ENCODE measurements at regions not wholly inside any gene's neighbourhood (a gene's known extent, or its start where the extent isn't known, plus 50 kb on each side); places are given as distances from the start of the nearest gene placed in this dataset.
"Not testable (repeated sequence)": the region's sequence is repeated elsewhere in the genome, so short reads cannot be mapped to it uniquely, and the experiment has no call there.

- Mint-ChIP-seq H3K9me3 (no peaks in the 10 kb centered on the region), H3K36me3 (ENCODE audit: low read depth) (no peaks in the 10 kb centered on the region), H3K27me3 (ENCODE audit: low read depth) (no peaks in the 10 kb centered on the region), H3K4me1 (no peaks in the 10 kb centered on the region), H3K4me3 (no peak overlapping the region), H3K27ac (ENCODE audit: unreplicated experiment) (no peak overlapping the region)
- TF ChIP-seq CTCF (conservative IDR thresholded peaks at IDR 0.05), result no peak
- DNase-seq (ENCODE audit: low read depth, low spot score), result no peak
Measured at GRCh38 chr10:130353928-130354572, 217.9 kb downstream of the GLRX3 start.

- Mint-ChIP-seq H3K27ac (ENCODE audit: unreplicated experiment) (no peak overlapping the region), H3K4me1 (no peaks in the 10 kb centered on the region), H3K9me3 (no peaks in the 10 kb centered on the region), H3K36me3 (ENCODE audit: low read depth) (no peaks in the 10 kb centered on the region), H3K4me3 (no peak overlapping the region), H3K27me3 (ENCODE audit: low read depth) (no peaks in the 10 kb centered on the region)
- no peak for TF ChIP-seq CTCF (conservative IDR thresholded peaks at IDR 0.05)
- DNase-seq (ENCODE audit: low read depth, low spot score), result no peak
Measured at GRCh38 chr10:130354573-130354954, 218.4 kb downstream of the GLRX3 start.

- DNase-seq (ENCODE audit: low read depth, low spot score), result no peak
- no peaks in the 10 kb centered on the region for H3K36me3 Mint-ChIP-seq (ENCODE audit: low read depth)
- no peaks in the 10 kb centered on the region for H3K27me3 Mint-ChIP-seq (ENCODE audit: low read depth)
- H3K4me1 Mint-ChIP-seq, result no peaks in the 10 kb centered on the region
- no peak overlapping the region for H3K4me3 Mint-ChIP-seq
- no peak for TF ChIP-seq CTCF (conservative IDR thresholded peaks at IDR 0.05)
- H3K27ac Mint-ChIP-seq (ENCODE audit: unreplicated experiment), result no peak overlapping the region
- H3K9me3 Mint-ChIP-seq, result no peaks in the 10 kb centered on the region
Measured at GRCh38 chr10:130354976-130355795, 219.0 kb downstream of the GLRX3 start.

GRCh38 chr10:130356429-130356828, 220.2 kb downstream of the GLRX3 start:
- H3K36me3 Mint-ChIP-seq (ENCODE audit: low read depth); H3K27me3 Mint-ChIP-seq (ENCODE audit: low read depth); H3K4me1 Mint-ChIP-seq; DNase-seq (ENCODE audit: low read depth, low spot score); H3K27ac Mint-ChIP-seq (ENCODE audit: unreplicated experiment); H3K4me3 Mint-ChIP-seq; H3K9me3 Mint-ChIP-seq: not testable (repeated sequence)

- no peak for TF ChIP-seq CTCF (conservative IDR thresholded peaks at IDR 0.05)
- no peak overlapping the region for H3K27ac Mint-ChIP-seq (ENCODE audit: unreplicated experiment)
- H3K36me3 Mint-ChIP-seq (ENCODE audit: low read depth), result no peaks in the 10 kb centered on the region
- H3K27me3 Mint-ChIP-seq (ENCODE audit: low read depth), result peaks cover 2% of the 10 kb centered on the region
- DNase-seq (ENCODE audit: low read depth, low spot score), result no peak
- H3K4me1 Mint-ChIP-seq, result no peaks in the 10 kb centered on the region
- H3K9me3 Mint-ChIP-seq, result no peaks in the 10 kb centered on the region
- no peak overlapping the region for H3K4me3 Mint-ChIP-seq
Measured at GRCh38 chr10:130357226-130357625, 221.0 kb downstream of the GLRX3 start.

- Mint-ChIP-seq H3K4me1 (no peaks in the 10 kb centered on the region), H3K36me3 (ENCODE audit: low read depth) (no peaks in the 10 kb centered on the region), H3K27me3 (ENCODE audit: low read depth) (peaks cover 2% of the 10 kb centered on the region), H3K9me3 (no peaks in the 10 kb centered on the region), H3K4me3 (no peak overlapping the region), H3K27ac (ENCODE audit: unreplicated experiment) (no peak overlapping the region)
- TF ChIP-seq CTCF (conservative IDR thresholded peaks at IDR 0.05), result no peak
- DNase-seq (ENCODE audit: low read depth, low spot score), result no peak
Measured at GRCh38 chr10:130357951-130358350, 221.8 kb downstream of the GLRX3 start.

Data from neural crest cell (in vitro differentiated cells).